ENCODE measurements at regions not wholly inside any gene's neighbourhood (a gene's known extent, or its start where the extent isn't known, plus 50 kb on each side); places are given as distances from the start of the nearest gene placed in this dataset.
A peak's percentile ranks its signal among the peaks of the same experiment; 100 is the strongest.

GRCh38 chr9:6072865-6073264 lies 57.4 kb upstream of the RANBP6 start:
- DNase-seq (no peak), ATAC-seq (no peak)
- POLR2A ChIA-PET, result no interaction called here
- H3K9me3 Mint-ChIP-seq, result peaks cover 0 to 3% (median 0%) of the 10 kb centered on the region in 9 donors
- peaks cover 2 to 13% (median 13%) of the 10 kb centered on the region in 3 donors for H3K36me3 Mint-ChIP-seq
- no peak overlapping the region for H3K4me3 Mint-ChIP-seq
- H3K27me3 Mint-ChIP-seq, result peaks cover 0 to 5% (median 3%) of the 10 kb centered on the region in 5 donors
- peak overlapping the region in 1 of 10 donors; percentile 15 for H3K27ac Mint-ChIP-seq
- H3K4me1 Mint-ChIP-seq, result peaks cover 7 to 29% (median 23%) of the 10 kb centered on the region in 4 donors

DNA sequence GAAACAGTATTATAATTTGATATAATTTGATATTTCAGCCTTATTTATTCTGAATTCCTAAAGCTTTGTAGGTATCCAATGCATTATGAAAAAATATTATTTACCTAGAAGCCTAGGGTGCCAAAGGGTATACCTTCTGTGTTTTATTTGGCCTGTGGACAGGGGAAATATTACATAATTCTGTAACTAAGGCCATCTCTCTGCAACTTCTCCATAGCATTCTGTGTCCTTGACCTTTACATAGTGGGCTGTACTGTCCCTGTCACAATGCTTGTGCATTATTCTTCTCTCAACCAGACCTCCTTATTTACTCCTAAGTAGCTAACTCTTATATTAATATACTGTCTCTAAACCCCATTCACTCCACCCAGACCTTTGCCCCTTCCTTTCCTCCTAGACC lies 57.0 kb upstream of the RANBP6 start:
- Mint-ChIP-seq H3K27me3 (peaks cover 0 to 5% (median 3%) of the 10 kb centered on the region in 5 donors), H3K4me3 (no peak overlapping the region), H3K9me3 (peaks cover 0 to 3% (median 2%) of the 10 kb centered on the region in 9 donors), H3K27ac (peak overlapping the region in 1 of 10 donors; percentile 15), H3K4me1 (peaks cover 7 to 29% (median 23%) of the 10 kb centered on the region in 4 donors), H3K36me3 (peaks cover 2 to 17% (median 14%) of the 10 kb centered on the region in 3 donors)
- DNase-seq (no peak), ATAC-seq (no peak)
- POLR2A ChIA-PET, result interaction anchor here (0.6 kb wide), 1 partner anchor 441 kb away, joined by 6 read pairs; no protein-coding TSS in a partner anchor

DNA sequence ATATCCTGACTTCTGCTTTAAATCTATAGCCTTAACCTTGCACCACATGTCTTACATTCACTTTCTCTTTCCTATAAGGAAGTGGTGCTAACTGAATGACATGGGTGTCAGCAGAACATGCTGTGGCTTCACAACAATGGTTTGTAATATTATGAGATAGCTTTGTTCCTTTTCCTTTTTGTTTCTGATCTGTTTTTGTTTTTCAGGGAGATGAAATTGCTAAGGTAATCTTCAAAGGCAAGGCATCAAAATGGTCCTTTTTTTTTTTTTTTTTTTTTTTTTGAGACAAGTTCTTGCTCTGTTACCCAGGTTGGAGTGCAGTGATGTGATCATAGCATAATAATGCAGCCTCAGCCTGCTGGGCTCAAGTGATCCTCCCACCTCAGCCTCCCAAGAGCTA lies 53.6 kb upstream of the RANBP6 start:
- Mint-ChIP-seq H3K4me3 (peak overlapping the region; percentile 52 to 85 (median 68)), H3K27ac (peak overlapping the region; percentile 81 to 95 (median 90)), H3K27me3 (peaks cover 0 to 7% (median 0%) of the 10 kb centered on the region in 5 donors), H3K4me1 (peaks cover 7 to 29% (median 23%) of the 10 kb centered on the region in 4 donors), H3K9me3 (peaks cover 0 to 10% (median 2%) of the 10 kb centered on the region in 9 donors), H3K36me3 (peaks cover 2 to 16% (median 14%) of the 10 kb centered on the region in 3 donors)
- peak in 4 of 10 donors; percentile 41 to 70 (median 58) for DNase-seq
- ATAC-seq, result peak; percentile 98 to 99
- POLR2A ChIA-PET, result interaction anchor here (0.7 to 2.1 kb wide), 7 partner anchors 11 to 1276 kb away, joined by 3 to 7 read pairs (median 5); partner anchors contain the start of gene UHRF2

- peaks cover 7 to 30% (median 26%) of the 10 kb centered on the region in 4 donors for H3K4me1 Mint-ChIP-seq
- H3K9me3 Mint-ChIP-seq, result peaks cover 0 to 10% (median 2%) of the 10 kb centered on the region in 9 donors
- ATAC-seq, result no peak
- no peak for DNase-seq
- H3K36me3 Mint-ChIP-seq, result peaks cover 2 to 16% (median 9%) of the 10 kb centered on the region in 3 donors
- no peak overlapping the region for H3K4me3 Mint-ChIP-seq
- H3K27me3 Mint-ChIP-seq, result peaks cover 0 to 7% (median under 1%) of the 10 kb centered on the region in 5 donors
- POLR2A ChIA-PET, result interaction anchor here (0.8 to 2.1 kb wide), 2 partner anchors 346 to 477 kb away, joined by 3 to 4 read pairs; partner anchors contain the start of gene UHRF2
- peak overlapping the region in 3 of 10 donors; percentile 18 to 32 (median 31) for H3K27ac Mint-ChIP-seq
Measured at GRCh38 chr9:6067426-6067825, 52.0 kb upstream of the RANBP6 start.

Data from naive thymus-derived CD8-positive, alpha-beta T cell (primary cell).